ENCODE measurements at regions not wholly inside any gene's neighbourhood (a gene's known extent, or its start where the extent isn't known, plus 50 kb on each side); places are given as distances from the start of the nearest gene placed in this dataset.
A peak's percentile ranks its signal among the peaks of the same experiment; 100 is the strongest.
"Not testable (repeated sequence)": the region's sequence is repeated elsewhere in the genome, so short reads cannot be mapped to it uniquely, and the experiment has no call there.

DNA sequence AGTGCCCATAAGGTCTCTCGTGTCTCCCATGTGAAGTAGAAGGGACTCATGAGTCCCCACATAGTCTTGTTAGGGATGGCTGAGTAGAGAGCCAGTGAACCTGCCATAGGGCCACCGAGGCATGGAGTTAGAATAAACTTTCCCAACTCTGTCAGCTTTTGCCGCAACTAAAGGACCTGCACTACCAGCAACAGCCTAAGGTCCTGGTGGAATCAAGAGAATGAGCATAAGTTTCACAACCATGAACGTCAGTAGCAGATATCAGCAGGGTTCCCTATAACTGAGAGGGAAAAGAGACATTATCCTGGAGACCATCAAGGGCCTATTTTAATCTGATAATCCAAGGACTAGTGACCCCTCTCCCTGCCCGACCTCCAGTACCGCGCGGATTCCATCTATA lies 60.3 kb upstream of the FNDC3B start:
- in situ Hi-C loops (cut with HindIII; ENCODE audit: low sequenced_read_pairs) = no loop called here
- DNase-seq (ENCODE audit: low read depth, low spot score) = no peak
- TF ChIP-seq, protein P1, sequence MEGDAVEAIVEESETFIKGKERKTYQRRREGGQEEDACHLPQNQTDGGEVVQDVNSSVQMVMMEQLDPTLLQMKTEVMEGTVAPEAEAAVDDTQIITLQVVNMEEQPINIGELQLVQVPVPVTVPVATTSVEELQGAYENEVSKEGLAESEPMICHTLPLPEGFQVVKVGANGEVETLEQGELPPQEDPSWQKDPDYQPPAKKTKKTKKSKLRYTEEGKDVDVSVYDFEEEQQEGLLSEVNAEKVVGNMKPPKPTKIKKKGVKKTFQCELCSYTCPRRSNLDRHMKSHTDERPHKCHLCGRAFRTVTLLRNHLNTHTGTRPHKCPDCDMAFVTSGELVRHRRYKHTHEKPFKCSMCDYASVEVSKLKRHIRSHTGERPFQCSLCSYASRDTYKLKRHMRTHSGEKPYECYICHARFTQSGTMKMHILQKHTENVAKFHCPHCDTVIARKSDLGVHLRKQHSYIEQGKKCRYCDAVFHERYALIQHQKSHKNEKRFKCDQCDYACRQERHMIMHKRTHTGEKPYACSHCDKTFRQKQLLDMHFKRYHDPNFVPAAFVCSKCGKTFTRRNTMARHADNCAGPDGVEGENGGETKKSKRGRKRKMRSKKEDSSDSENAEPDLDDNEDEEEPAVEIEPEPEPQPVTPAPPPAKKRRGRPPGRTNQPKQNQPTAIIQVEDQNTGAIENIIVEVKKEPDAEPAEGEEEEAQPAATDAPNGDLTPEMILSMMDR (IDR thresholded peaks at IDR 0.05; ENCODE audit: low read depth, low read length) = no peak
- no peak overlapping the region for H3K4me3 ChIP-seq (ENCODE audit: low read depth, low read length)

DNA sequence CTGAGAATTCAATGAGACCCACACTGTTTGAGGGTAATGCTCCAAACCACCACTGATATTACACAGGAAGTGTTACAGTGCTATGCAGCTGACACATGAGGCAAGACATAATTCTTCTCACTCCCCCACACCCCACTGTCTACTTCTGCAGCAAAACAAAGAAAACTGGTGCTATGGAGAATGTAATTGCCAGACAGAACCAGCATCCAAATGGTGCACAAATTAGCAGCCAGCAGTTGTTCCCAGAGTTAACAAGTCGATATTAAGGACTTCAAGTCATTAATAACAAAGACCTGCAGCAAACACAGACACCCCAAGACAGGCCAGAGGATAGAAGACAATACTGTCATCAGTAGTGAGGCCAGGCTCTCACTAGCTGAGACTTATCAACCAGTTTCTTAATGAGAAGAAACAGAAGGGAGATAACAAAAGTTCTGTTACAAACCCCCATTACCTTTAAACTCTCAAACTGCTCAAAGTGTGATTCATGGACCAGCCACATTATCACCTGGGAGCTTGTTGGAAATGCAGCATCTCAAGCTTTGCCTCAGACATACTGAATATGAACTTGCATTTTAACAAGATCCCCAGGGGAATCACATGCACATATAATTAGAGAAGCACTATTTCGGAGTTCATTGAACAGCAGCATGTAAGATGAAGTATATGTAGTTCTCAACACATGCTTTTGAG lies 58.7 kb upstream of the FNDC3B start:
- no peak for DNase-seq (ENCODE audit: low read depth, low spot score)
- no peak overlapping the region for H3K4me3 ChIP-seq (ENCODE audit: low read depth, low read length)
- TF ChIP-seq, protein P1 (IDR thresholded peaks at IDR 0.05; ENCODE audit: low read depth, low read length) = no peak
- in situ Hi-C loops (cut with HindIII; ENCODE audit: low sequenced_read_pairs) = no loop called here

DNA sequence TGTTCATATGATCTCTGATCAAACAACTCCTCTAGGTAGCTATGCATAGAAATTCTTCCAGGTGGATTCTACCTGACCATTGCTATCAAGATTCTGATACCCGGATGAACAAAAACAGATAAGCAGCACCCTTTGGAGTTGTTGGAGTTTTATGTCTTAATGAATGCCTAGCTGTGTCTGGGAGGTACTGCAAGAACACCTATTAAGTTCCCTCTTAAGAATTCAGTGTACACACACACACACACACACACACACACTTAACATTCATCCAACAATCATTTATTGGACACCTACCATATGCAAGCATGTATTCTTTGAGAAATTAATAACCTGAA lies 58.1 kb upstream of the FNDC3B start:
- in situ Hi-C loops (cut with HindIII; ENCODE audit: low sequenced_read_pairs) = no loop called here
- TF ChIP-seq, protein P1 (IDR thresholded peaks at IDR 0.05; ENCODE audit: low read depth, low read length) = no peak
- no peak for DNase-seq (ENCODE audit: low read depth, low spot score)
- no peak overlapping the region for H3K4me3 ChIP-seq (ENCODE audit: low read depth, low read length)

DNA sequence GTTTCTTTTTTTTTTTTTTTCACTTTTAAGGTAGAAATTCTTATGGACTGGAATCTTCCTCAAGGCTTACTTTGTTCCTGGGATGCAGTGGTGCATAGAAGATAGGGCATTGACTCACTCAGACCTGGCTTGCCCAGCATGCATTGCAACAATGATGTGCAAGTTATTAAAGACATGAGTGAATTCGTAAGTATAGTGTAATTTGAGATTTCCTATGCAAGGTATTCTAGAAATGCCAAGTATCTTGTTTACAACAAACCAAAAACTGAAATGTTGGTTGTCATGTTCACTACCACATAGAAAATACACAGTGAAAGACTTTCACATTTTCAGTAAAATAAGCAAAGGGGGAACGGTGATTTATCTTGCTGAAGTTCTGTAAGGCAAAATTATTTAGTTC lies 56.5 kb upstream of the FNDC3B start:
- in situ Hi-C loops (cut with HindIII; ENCODE audit: low sequenced_read_pairs) = no loop called here
- no peak overlapping the region for H3K4me3 ChIP-seq (ENCODE audit: low read depth, low read length)
- TF ChIP-seq, protein P1 (IDR thresholded peaks at IDR 0.05; ENCODE audit: low read depth, low read length) = no peak
- DNase-seq (ENCODE audit: low read depth, low spot score) = peak; percentile 30

DNA sequence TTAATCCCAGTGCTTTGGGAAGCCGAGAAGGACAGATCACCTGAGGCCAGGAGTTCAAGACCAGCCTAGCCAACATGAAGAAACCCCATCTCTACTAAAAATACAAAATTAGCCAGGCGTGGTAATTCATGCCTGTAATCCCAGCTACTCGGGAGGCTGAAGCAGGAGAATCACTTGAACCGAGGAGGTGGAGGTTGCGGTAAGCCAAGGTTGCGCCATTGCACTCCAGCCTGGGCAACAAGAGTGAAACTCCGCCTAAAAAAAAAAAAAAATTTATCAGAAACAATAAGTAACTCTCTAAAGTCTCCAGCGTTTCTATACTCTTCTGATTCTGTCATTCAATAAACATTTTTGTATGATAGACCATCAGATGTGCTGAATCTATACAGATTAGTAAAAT lies 55.7 kb upstream of the FNDC3B start:
- DNase-seq (ENCODE audit: low read depth, low spot score); in situ Hi-C loops (cut with HindIII; ENCODE audit: low sequenced_read_pairs); H3K4me3 ChIP-seq (ENCODE audit: low read depth, low read length): not testable (repeated sequence)

DNA sequence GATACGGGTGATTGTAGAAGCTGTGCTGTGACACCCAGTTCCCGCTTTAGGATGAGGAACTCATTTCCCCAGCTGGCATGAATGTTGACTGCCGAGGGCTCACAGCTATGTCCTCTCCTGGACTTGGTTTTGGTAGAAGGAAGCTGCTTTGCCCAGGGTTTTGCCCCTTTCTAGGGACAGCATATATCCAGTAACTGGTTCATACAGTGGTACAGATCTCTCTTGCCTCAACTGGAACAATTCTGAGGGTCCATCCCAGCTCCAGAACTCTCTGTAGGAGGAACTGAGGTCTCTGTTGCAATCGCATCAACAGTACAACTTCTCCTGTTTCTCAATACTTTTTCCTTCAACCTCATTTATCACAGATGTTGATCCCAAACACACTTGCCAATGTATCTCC lies 54.5 kb upstream of the FNDC3B start:
- H3K4me3 ChIP-seq (ENCODE audit: low read depth, low read length) = no peak overlapping the region
- no peak for DNase-seq (ENCODE audit: low read depth, low spot score)
- in situ Hi-C loops (cut with HindIII; ENCODE audit: low sequenced_read_pairs) = no loop called here
- TF ChIP-seq, protein P1 (IDR thresholded peaks at IDR 0.05; ENCODE audit: low read depth, low read length) = no peak

DNA sequence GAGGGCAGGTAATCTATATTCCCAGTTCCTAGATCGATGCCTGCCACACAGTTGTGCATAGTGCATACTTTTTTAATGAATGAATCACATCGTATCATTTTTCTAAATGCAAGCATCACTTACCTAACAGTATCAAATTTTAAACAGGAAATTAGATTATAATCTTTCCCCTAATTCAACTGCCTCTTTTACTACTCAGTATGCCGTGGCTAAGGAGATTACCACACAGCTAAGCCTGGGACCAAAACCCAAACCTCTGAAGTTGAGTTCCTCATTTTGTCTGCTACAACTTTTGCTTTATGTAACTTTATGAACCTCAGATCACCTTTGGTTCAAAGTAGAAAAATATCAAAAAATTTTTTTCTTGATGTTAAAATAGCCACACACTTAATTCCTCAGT lies 53.2 kb upstream of the FNDC3B start:
- DNase-seq (ENCODE audit: low read depth, low spot score) = no peak
- no peak overlapping the region for H3K4me3 ChIP-seq (ENCODE audit: low read depth, low read length)
- in situ Hi-C loops (cut with HindIII; ENCODE audit: low sequenced_read_pairs) = no loop called here
- TF ChIP-seq, protein P1 (IDR thresholded peaks at IDR 0.05; ENCODE audit: low read depth, low read length) = no peak

Data from astrocyte of the spinal cord (primary cell).